ENCODE measurements at regions not wholly inside any gene's neighbourhood (a gene's known extent, or its start where the extent isn't known, plus 50 kb on each side); places are given as distances from the start of the nearest gene placed in this dataset.

DNA sequence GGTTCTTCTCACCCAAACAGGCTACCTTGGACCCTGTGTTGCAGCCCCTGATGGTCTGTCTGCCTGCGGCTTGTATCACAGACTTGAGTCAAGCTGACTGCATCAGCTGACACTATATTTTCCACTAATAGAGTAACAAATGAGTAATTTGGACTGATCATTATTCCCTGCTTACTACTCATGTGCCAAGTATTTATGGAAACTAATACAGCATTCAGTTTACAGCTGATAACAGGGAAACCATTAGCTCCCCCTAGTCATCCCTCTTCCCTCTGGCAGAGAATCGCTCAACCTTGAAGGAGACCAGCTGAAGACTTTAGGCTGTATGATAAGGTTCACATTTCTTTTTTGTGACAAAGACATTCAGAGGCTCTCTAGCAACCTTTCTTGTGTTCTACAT is 116.6 kb upstream of the SYT6 start:
- TF ChIP-seq POLR2A (IDR thresholded peaks at IDR 0.05) (no peak), CTCF (IDR thresholded peaks at IDR 0.05) (no peak)
- 71 to 75% methylated on average over 2 of the region's 2 CpGs for WGBS, 2 donors
- DNase-seq, result no peak
- H3K27me3 ChIP-seq, result peaks cover 0 to 19% (median 0%) of the 10 kb centered on the region in 4 donors
- no peaks in the 10 kb centered on the region for H3K4me1 ChIP-seq
- no peak overlapping the region for H3K4me3 ChIP-seq
- H3K36me3 ChIP-seq, result no peaks in the 10 kb centered on the region
- no peaks in the 10 kb centered on the region for H3K9me3 ChIP-seq
- no peak overlapping the region for H3K27ac ChIP-seq
- intact Hi-C loops (cut with DNase I), result no loop called here

- Histone ChIP-seq H3K27ac (no peak overlapping the region), H3K9me3 (no peaks in the 10 kb centered on the region), H3K36me3 (no peaks in the 10 kb centered on the region), H3K4me1 (no peaks in the 10 kb centered on the region), H3K27me3 (peaks cover 0 to 19% (median 0%) of the 10 kb centered on the region in 4 donors), H3K4me3 (no peak overlapping the region)
- TF ChIP-seq POLR2A (IDR thresholded peaks at IDR 0.05) (no peak), CTCF (IDR thresholded peaks at IDR 0.05) (no peak)
- WGBS, 2 donors, result 74 to 100% methylated on average over 1 to 2 of the region's 2 CpGs
- no peak for DNase-seq
- intact Hi-C loops (cut with DNase I), result no loop called here
Observed at GRCh38 chr1:114269539-114269938, 115.9 kb upstream of the SYT6 start.

GRCh38 chr1:114263343-114263742 is 109.7 kb upstream of the SYT6 start:
- DNase-seq, result no peak
- H3K4me3 ChIP-seq, result no peak overlapping the region
- H3K4me1 ChIP-seq, result no peaks in the 10 kb centered on the region
- intact Hi-C loops (cut with DNase I), result no loop called here
- 75 to 80% methylated on average over 3 of the region's 3 CpGs for WGBS, 2 donors
- peaks cover 0 to 48% (median 0%) of the 10 kb centered on the region in 4 donors for H3K27me3 ChIP-seq
- H3K27ac ChIP-seq, result no peak overlapping the region
- H3K9me3 ChIP-seq, result no peaks in the 10 kb centered on the region
- TF ChIP-seq POLR2A (IDR thresholded peaks at IDR 0.05) (no peak), CTCF (IDR thresholded peaks at IDR 0.05) (no peak)
- H3K36me3 ChIP-seq, result no peaks in the 10 kb centered on the region

GRCh38 chr1:114262337-114262736 is 108.7 kb upstream of the SYT6 start:
- TF ChIP-seq POLR2A (IDR thresholded peaks at IDR 0.05), result no peak
- no peak for TF ChIP-seq CTCF (IDR thresholded peaks at IDR 0.05)
- WGBS, 2 donors, result 80 to 81% methylated on average over 2 of the region's 2 CpGs
- no peak for DNase-seq

DNA sequence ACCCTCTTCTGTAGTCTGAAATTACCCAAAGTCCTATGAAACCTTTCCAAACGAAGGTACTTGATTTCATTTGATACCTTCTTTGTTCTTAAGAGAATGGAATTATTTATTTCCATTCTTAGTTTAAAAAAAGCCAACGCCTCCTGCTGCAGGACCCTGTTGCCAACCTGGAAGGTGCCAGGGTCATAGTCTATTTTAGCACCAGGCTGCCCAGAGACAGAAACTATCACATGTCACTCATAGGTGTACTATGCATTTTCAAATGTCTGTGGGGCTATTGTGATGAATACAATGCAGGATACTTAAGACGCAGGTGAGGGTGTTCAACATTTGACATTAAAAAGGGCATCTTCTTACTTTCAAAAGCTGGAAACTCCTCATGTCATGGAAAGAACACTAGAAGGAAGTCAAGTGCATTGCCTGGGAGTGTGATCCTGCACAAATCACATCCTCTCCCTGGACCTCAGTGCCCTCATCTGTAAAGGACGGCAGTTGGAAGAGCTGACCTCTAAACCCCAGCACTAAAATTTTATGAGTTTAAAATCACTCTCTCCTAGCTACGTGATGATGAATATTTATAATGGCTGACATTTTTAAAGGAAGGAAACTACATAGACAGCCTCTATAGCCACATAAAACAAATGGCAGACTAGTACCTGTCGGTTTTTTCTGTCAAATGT is 107.3 kb upstream of the SYT6 start:
- 50 to 56% methylated on average over 6 of the region's 6 CpGs for WGBS, 2 donors
- no peak for TF ChIP-seq CTCF (IDR thresholded peaks at IDR 0.05)
- no peak for TF ChIP-seq POLR2A (IDR thresholded peaks at IDR 0.05)

More at GRCh38 chr1:114262337-114262736, 108.7 kb upstream of the SYT6 start:
- H3K27me3 ChIP-seq, result peaks cover 0 to 51% (median 0%) of the 10 kb centered on the region in 4 donors
- no peaks in the 10 kb centered on the region for H3K36me3 ChIP-seq
- H3K27ac ChIP-seq, result no peak overlapping the region
- H3K9me3 ChIP-seq, result no peaks in the 10 kb centered on the region
- no peak overlapping the region for H3K4me3 ChIP-seq
- no peaks in the 10 kb centered on the region for H3K4me1 ChIP-seq
- intact Hi-C loops (cut with DNase I), result no loop called here

More for the DNA sequence above, 107.3 kb upstream of the SYT6 start:
- Histone ChIP-seq H3K36me3 (no peaks in the 10 kb centered on the region), H3K4me1 (no peaks in the 10 kb centered on the region), H3K27me3 (peaks cover 0 to 57% (median 0%) of the 10 kb centered on the region in 4 donors), H3K27ac (no peak overlapping the region), H3K4me3 (no peak overlapping the region), H3K9me3 (no peaks in the 10 kb centered on the region)
- no peak for DNase-seq
- intact Hi-C loops (cut with DNase I), result no loop called here

Data from esophagus squamous epithelium (tissue), 5 donors.